ENCODE measurements at regions not wholly inside any gene's neighbourhood (a gene's known extent, or its start where the extent isn't known, plus 50 kb on each side); places are given as distances from the start of the nearest gene placed in this dataset.

DNA sequence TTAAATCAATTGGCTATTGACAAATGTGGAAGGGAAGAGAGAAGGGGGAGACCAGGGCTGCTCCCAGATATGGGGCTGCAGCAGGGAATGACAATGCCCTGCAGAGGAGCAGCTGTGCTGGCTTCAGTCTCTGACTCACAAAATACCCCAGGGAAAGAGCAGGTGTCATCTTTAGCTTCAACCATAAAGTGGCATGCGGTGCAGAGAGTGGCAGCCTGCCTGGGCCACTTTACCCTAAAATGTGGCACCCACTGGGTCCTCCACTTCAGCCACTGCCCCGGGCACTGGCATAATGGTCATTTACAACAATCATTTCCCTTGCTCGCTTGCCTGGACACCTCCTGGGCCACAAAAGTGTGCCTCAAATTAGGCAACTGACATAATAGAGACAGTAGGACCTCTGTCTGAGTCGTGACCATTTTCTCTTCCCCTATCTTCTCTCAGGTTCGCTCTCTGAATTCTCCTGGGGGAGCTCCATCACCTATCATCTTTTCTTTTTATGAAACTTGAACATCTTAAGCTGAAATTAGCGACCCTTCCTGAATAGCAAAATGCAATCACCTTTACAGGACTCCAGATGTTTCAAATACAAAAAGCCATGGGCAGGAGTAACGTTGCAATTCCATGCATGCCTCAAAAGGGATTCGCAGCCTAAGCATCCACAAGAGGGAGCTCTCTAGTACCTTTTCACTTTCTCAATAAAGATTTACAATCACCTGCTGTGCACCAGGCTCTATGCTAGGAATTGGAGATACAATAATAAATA lies 179.9 kb upstream of the ATF7IP start:
- no peak overlapping the region for H3K4me3 ChIP-seq (ENCODE audit: low read length)
- H3K4me1 ChIP-seq (ENCODE audit: insufficient read depth, low read length), result no peaks in the 10 kb centered on the region
- H3K9me3 ChIP-seq (ENCODE audit: low read depth, low read length), result no peaks in the 10 kb centered on the region
- no peaks in the 10 kb centered on the region for H3K27me3 ChIP-seq (ENCODE audit: insufficient read depth, low read length)

DNA sequence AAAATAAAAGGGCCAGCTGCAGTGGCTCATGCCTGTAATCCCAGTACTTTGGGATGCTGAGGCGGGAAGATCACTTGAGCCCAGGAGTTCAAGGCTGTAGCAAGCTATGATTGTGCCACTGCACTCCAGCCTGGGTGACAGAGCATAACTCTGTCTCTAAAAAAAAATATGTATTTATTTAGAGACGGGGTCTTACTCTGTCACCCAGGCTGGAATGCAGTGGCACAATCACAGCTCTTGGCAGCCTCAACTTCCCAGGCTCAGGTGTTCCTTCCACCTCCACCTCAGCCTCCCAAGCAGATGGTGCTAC lies 179.3 kb upstream of the ATF7IP start:
- H3K9me3 ChIP-seq (ENCODE audit: low read depth, low read length), result no peaks in the 10 kb centered on the region
- H3K4me3 ChIP-seq (ENCODE audit: low read length), result no peak overlapping the region
- no peaks in the 10 kb centered on the region for H3K27me3 ChIP-seq (ENCODE audit: insufficient read depth, low read length)
- no peaks in the 10 kb centered on the region for H3K4me1 ChIP-seq (ENCODE audit: insufficient read depth, low read length)

DNA sequence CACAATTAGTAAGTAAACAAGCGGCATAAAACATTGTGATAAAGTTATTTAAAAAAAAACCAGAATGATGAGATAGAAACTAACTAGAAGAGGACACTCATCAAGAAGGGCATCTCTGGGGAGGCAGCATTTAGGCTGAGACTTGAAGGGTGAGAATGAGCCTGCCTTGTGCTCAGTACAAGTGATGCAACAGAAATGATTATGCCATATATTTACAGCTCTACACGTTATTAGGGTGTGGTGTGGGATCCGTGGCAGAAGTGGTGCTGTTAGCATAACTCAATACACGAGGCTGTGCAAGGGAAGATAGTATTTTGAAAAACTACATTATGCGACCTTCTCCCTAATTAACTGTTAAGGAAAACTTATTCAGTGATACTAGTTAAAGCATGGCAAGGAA lies 178.5 kb upstream of the ATF7IP start:
- no peaks in the 10 kb centered on the region for H3K4me1 ChIP-seq (ENCODE audit: insufficient read depth, low read length)

DNA sequence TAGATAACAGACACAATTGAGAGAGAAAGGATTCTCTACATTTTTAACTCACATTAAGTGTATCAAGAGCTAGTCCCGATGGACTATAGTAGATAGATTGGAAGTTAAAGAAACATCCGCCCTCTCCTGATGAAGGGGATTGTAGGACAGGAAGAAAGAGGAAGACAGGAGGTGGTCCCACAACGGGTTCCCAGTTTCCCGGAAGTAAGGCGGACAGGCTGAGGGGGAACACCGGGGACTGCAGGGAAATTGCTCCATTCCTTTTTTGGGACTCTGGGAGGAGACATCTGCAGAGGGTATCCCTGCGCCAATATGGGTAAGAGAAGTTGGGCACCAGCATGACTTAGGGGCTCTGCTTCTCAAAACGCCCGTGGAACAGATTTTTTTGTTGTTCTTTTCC lies 177.5 kb upstream of the ATF7IP start:
- Histone ChIP-seq H3K9me3 (ENCODE audit: low read depth, low read length) (no peaks in the 10 kb centered on the region), H3K27me3 (ENCODE audit: insufficient read depth, low read length) (no peaks in the 10 kb centered on the region), H3K4me1 (ENCODE audit: insufficient read depth, low read length) (no peaks in the 10 kb centered on the region), H3K4me3 (ENCODE audit: low read length) (no peak overlapping the region)

More for the DNA sequence above, 178.5 kb upstream of the ATF7IP start:
- Histone ChIP-seq H3K9me3 (ENCODE audit: low read depth, low read length) (no peaks in the 10 kb centered on the region), H3K27me3 (ENCODE audit: insufficient read depth, low read length) (no peaks in the 10 kb centered on the region), H3K4me3 (ENCODE audit: low read length) (no peak overlapping the region)

DNA sequence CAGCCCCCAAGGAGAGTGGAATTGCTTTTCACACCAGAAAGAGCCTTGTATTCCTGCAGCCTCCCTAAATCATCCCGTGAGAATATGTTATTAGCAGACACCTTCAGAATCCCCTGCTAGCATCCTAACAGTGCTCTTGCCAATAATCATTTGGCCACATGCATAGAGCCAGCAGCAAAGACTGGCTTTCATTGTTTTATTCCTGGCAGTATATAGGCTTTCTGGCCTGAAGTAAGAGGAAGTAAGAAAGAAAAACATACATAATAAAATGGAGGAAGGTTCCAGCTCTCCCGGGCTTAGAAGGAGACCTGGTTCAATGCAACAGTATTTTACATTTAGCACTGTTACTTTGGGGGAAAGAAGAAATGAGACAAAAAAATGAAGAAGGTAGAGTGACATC lies 176.7 kb upstream of the ATF7IP start:
- H3K27me3 ChIP-seq (ENCODE audit: insufficient read depth, low read length), result no peaks in the 10 kb centered on the region
- no peak overlapping the region for H3K4me3 ChIP-seq (ENCODE audit: low read length)
- H3K9me3 ChIP-seq (ENCODE audit: low read depth, low read length), result no peaks in the 10 kb centered on the region
- no peaks in the 10 kb centered on the region for H3K4me1 ChIP-seq (ENCODE audit: insufficient read depth, low read length)

GRCh38 chr12:14190694-14191093 lies 174.8 kb upstream of the ATF7IP start:
- no peaks in the 10 kb centered on the region for H3K4me1 ChIP-seq (ENCODE audit: insufficient read depth, low read length)
- H3K27me3 ChIP-seq (ENCODE audit: insufficient read depth, low read length), result no peaks in the 10 kb centered on the region
- H3K4me3 ChIP-seq (ENCODE audit: low read length), result no peak overlapping the region
- H3K9me3 ChIP-seq (ENCODE audit: low read depth, low read length), result no peaks in the 10 kb centered on the region

DNA sequence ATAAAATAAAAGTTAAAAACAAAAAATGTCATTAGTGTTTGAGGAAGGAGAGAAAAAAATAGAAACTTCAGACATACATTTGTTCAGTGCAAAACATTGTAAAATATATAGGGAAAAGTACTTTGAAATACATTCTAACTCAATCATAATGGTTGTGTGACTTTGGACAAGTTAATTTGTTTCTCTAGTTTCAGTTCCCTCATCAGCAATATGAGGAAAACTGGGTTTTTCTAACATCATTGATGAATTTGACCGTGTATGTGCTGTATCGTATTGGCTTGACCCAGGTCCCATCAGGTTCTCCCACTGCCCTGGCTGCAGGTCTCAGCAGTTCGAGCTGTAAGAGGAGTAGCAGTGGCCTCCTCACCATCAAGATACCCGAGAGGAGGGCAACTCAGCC lies 173.9 kb upstream of the ATF7IP start:
- Histone ChIP-seq H3K27me3 (ENCODE audit: insufficient read depth, low read length) (no peaks in the 10 kb centered on the region), H3K4me3 (ENCODE audit: low read length) (no peak overlapping the region), H3K4me1 (ENCODE audit: insufficient read depth, low read length) (no peaks in the 10 kb centered on the region), H3K9me3 (ENCODE audit: low read depth, low read length) (no peaks in the 10 kb centered on the region)

GRCh38 chr12:14193639-14194038 lies 171.8 kb upstream of the ATF7IP start:
- Histone ChIP-seq H3K4me1 (ENCODE audit: insufficient read depth, low read length) (no peaks in the 10 kb centered on the region), H3K9me3 (ENCODE audit: low read depth, low read length) (no peaks in the 10 kb centered on the region), H3K27me3 (ENCODE audit: insufficient read depth, low read length) (no peaks in the 10 kb centered on the region), H3K4me3 (ENCODE audit: low read length) (no peak overlapping the region)

- Histone ChIP-seq H3K27me3 (ENCODE audit: insufficient read depth, low read length) (no peaks in the 10 kb centered on the region), H3K4me1 (ENCODE audit: insufficient read depth, low read length) (no peaks in the 10 kb centered on the region), H3K9me3 (ENCODE audit: low read depth, low read length) (no peaks in the 10 kb centered on the region), H3K4me3 (ENCODE audit: low read length) (no peak overlapping the region)
Observed at GRCh38 chr12:14194572-14194971, 170.9 kb upstream of the ATF7IP start.

DNA sequence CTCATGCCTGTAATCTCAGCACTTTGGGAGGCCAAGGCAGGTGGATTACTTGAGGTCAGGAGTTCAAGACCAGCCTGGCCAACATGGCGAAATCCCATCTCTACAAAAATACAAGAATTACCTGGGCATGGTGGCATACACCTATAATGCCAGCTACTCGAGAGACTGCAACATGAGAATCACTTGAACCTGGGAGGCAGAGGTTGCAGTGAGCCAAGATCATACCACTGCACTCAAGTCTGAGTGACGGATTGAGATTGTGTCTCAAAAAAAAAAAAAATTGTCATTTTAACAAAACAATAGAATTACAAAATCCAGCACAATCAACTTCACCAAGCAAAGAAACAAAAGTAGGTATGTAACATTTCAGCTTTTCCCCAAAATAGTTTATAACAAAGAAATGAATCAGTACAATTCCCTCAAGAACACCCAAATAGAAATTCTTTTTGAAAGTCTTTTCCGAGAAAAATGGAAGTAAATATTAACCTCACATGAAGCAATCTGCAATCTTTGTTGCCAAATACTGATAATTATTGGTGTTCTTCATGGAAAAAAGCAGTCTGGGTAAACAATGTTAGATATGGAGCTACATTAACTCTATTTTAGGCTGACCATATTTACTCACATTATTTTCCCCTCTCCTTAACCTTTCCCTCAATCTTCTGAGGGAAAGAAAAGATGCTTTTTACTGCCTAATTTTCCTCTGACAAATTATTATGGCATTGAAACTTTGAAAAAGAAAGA lies 165.9 kb upstream of the ATF7IP start:
- Histone ChIP-seq H3K4me3 (ENCODE audit: low read length) (no peak overlapping the region), H3K4me1 (ENCODE audit: insufficient read depth, low read length) (no peaks in the 10 kb centered on the region), H3K9me3 (ENCODE audit: low read depth, low read length) (no peaks in the 10 kb centered on the region), H3K27me3 (ENCODE audit: insufficient read depth, low read length) (no peaks in the 10 kb centered on the region)

DNA sequence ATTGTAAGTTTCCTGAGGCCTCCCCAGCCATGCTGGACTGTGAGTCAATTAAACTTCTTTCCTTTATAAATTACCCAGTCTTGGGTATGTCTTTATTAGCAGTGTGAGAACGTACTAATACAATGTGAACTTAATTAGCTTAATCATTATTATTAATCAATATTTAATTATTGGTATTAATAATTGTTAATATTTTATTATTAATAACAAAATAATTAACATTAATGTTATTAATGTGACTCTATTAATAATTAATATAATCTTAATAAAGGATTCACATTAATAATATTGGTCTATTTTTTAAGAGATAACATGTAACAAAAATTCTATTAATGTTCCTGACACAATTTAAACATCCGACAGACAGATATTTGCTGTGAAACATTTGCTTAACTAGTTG lies 164.9 kb upstream of the ATF7IP start:
- Histone ChIP-seq H3K9me3 (ENCODE audit: low read depth, low read length) (no peaks in the 10 kb centered on the region), H3K4me3 (ENCODE audit: low read length) (no peak overlapping the region), H3K27me3 (ENCODE audit: insufficient read depth, low read length) (no peaks in the 10 kb centered on the region), H3K4me1 (ENCODE audit: insufficient read depth, low read length) (no peaks in the 10 kb centered on the region)

DNA sequence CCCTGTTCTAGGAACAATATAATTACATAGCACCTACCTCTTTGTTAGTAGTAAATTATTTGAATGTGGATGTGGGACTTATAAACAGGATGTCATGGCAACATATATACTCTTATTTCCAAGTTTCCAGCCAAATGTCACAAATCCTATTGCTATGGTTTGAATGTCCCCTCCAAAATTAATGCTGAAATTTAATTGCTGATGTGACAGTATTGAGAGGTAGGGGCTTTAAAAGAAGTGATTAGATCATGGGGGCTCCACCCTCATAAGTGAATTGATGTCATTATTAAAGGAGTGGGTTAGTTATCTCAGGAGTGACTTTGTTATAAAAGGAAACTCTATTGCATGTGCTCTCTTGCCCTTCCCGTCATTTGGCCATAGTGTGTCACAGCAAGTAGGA lies 164.2 kb upstream of the ATF7IP start:
- no peaks in the 10 kb centered on the region for H3K27me3 ChIP-seq (ENCODE audit: insufficient read depth, low read length)
- H3K4me1 ChIP-seq (ENCODE audit: insufficient read depth, low read length), result no peaks in the 10 kb centered on the region
- no peak overlapping the region for H3K4me3 ChIP-seq (ENCODE audit: low read length)
- H3K9me3 ChIP-seq (ENCODE audit: low read depth, low read length), result no peaks in the 10 kb centered on the region

DNA sequence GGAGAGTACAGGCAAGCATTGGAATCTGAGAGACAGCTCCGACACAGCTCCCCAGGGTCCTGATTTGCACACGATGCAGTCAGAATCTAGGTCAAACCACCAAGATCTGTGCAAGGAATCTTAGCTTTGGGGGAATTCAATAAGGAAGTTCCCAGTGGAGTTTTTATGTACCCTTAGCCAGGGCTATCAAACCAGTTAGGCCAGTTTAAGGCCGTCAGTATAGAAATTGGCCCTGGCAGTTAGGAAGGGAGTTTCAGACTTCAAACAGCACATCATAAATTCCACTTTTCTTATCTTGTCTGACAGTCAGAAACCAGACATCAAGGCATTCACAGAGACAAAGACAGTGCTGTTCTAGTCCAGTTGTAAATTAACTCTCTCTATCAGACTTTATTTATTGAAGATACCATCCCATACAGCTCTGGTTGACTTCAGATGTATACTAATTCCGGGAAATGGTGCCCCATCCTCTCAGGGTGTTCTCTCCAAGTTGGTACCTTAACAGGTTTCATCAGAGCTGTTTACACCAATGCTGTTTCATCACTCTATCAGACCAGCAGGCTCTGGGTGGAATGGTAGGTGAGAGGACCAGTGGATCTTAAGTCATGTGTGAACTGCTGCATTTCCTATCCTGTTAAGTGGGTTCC lies 157.5 kb upstream of the ATF7IP start:
- Histone ChIP-seq H3K4me3 (ENCODE audit: low read length) (no peak overlapping the region), H3K4me1 (ENCODE audit: insufficient read depth, low read length) (no peaks in the 10 kb centered on the region), H3K27me3 (ENCODE audit: insufficient read depth, low read length) (no peaks in the 10 kb centered on the region), H3K9me3 (ENCODE audit: low read depth, low read length) (no peaks in the 10 kb centered on the region)

GRCh38 chr12:14211947-14212387 lies 153.5 kb upstream of the ATF7IP start:
- Histone ChIP-seq H3K4me1 (ENCODE audit: insufficient read depth, low read length) (peaks cover 4% of the 10 kb centered on the region), H3K9me3 (ENCODE audit: low read depth, low read length) (no peaks in the 10 kb centered on the region), H3K4me3 (ENCODE audit: low read length) (no peak overlapping the region), H3K27me3 (ENCODE audit: insufficient read depth, low read length) (no peaks in the 10 kb centered on the region)

DNA sequence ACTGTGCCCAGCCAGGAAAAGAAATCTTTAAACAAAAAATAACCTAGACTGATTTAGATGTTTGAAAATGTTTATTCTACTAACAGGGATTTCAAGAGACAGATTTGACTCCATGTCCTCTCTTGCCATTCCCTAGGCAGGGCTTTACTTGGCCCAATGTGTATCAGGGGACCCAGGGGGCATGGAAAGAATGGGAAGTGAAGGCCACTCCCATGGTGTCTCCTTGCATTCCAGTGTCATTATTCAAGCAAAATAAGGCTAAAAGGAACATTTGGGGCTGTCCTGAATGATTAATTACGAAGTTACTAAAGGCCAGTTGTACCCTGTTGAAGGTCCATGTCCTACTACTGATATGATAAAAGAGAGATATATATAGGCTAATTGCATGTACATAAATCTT lies 151.9 kb upstream of the ATF7IP start:
- H3K4me1 ChIP-seq (ENCODE audit: insufficient read depth, low read length), result peaks cover 4% of the 10 kb centered on the region
- no peaks in the 10 kb centered on the region for H3K9me3 ChIP-seq (ENCODE audit: low read depth, low read length)
- no peaks in the 10 kb centered on the region for H3K27me3 ChIP-seq (ENCODE audit: insufficient read depth, low read length)
- H3K4me3 ChIP-seq (ENCODE audit: low read length), result no peak overlapping the region

Data from mononuclear cell (primary cell).